HG03060 (cell line): ENCODE measurements at regions not wholly inside any gene's neighbourhood (a gene's known extent, or its start where the extent isn't known, plus 50 kb on each side); places are given as distances from the start of the nearest gene placed in this dataset.
"Not testable (repeated sequence)": the region's sequence is repeated elsewhere in the genome, so short reads cannot be mapped to it uniquely, and the experiment has no call there.

ENCODE experiments used
- ATAC-seq: cut with Tn5 transposase; IDR thresholded peaks from one replicate; pipeline ENCODE4 v1.9.1; 2021; ENCODE audit warnings: low read depth, moderate number of reproducible peaks; ENCODE audit not compliant: unreplicated experiment

DNA sequence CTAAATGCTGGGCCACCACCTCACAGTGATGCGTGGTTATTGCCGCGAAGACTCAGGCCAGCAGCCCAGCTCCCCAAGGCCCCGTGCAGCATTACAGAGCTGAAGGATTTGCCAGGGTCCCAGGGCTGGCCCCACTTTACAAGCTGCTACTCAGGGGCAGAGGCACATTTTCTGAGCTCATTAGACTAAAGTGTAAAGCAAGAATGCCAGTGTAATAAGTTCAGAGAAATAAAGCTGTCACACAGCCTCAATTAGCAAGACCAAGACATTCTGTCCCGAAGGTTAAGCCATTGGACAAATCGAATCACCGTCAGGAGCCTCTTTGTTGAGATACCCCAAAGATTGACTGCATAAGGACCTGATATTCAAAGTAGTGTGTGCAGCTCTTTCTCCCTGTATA lies 428.4 kb downstream of the EFNB2 start:
- ATAC-seq, result no peak

DNA sequence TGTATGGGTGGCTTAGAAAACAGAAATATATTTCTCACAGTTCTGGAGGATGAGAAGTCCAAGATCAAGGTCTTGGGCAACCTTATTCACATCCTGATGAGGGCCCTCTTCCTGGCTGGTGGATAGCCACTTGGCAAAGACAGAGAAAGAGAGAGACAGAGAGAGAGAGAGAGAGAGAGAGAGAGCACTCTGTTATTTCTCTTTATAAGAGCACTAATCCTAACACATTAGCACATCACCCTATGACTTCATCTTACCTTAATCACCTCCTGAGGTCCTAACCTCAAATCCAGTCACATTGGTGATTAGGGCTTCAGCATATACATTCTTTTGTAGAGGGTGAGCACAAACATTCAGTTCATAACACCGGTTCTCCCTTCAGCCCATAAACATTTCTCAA lies 430.3 kb downstream of the EFNB2 start:
- ATAC-seq, result no peak

DNA sequence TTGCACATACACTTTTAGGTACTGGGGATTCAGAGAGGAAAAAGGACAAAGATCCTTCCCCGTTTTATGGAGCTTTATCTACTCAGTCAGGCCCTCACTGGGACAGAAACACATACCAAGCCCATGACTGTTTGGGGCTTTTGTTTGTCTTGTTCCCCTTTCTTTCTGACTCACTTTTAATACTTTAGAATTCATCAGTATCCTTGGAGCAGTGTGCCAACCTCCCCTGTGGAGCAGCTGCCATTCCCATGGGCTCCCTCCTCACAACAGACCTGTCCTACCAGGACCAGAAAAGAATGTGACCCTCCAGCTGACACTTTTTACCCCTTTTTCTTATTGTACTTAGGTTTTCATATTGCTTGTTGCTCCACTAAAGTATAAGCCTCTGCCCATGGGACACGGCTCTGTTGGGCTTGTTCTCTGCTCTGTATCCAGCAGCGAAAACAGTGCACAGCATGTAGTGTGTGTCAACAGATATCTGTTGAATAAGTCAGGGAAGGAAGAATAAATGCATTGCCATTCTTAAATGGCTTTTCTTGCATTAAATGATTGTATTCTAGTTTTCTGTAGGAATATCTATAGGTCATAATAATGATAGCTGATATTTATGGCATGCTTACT lies 431.1 kb downstream of the EFNB2 start:
- no peak for ATAC-seq

DNA sequence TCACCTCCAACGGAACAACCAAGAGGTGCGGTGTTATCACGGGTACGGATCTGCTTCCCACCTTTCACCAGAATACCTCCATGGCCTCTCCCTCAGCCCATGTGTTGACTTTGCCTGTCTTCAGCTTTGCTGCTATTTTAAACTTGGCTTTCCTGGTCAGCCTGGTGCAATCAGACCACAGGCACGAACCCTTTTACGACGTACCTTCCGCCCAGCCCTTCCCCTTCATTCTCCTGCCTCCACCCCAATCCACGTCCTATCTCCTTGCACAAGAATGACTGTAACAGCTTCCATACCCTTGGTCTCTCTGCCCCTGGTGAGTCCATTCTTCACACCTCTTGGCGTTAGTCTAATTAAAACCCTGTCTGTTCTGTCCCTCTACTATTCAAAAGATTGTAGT lies 431.7 kb downstream of the EFNB2 start:
- ATAC-seq, result no peak

DNA sequence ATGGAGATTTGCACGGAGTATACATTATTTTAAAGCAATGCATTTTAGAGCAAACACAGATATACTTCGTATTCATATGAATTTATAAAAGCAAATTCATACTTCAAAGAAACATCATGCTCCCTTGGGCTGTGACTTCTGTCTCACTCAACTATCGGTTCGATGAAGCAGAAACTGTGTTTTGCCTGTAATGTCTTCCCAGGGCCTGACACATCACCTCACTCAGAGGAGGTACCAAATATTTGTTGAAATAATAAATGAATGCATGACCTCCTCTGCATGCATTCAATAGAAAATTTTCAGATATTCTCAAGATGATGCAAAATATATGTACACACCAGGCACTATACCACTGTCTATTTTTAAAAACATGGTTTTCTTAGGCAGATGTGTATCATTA lies 432.7 kb downstream of the EFNB2 start:
- ATAC-seq, result no peak

DNA sequence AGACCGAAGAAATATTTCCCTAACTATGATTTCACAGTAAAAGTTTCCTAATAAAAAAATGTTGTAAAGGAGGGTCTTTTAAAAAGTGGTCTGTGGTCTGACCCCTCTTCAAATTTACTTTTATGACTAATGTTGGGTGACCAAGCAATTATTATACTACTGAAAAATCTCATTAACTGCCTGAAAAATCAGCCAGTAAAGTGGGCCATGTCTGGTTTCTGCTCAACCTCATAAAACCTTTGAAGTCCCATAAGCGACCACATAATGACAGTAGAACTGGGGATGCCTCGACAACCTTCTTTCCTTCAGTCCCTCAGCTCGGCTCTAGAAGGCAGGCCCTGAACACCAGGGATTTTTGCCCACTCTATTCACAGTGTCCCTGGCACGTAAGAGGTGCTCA lies 434.3 kb downstream of the EFNB2 start:
- no peak for ATAC-seq

DNA sequence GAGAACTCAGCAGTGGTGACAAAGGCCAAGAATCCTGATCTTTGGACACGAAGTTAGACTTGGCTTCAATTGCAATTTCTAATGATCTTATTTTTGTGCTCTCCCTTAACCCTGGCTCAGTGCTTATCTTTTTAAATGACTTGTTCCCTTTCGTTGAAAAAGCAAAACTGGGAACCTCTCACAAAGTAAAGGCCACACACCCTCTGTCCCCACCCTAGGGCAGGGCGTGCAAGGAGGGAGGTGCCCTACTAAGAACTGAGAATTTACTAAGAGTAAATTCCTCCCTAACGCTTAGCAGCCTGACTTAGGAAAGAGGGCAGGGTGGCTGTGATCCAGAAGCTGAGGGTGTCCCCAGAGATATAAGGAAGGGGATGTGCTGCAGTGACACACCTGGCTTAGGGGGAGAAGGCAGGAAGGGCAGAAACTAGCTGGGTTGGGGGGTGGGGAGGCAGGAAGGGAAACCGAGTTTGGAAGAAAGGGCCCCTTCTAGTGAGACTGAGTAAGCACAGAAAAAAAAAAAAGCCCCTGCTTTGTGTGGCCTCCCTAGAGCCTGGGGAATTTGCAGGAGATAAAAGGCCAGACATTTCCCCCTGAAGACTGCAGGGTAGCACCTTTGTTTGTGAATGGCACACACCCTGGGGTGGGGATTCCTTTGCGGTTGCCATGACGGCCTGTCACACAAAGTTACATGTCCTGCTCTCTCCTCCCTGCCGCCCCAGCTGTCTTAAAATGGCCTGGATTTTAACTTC lies 435.1 kb downstream of the EFNB2 start:
- ATAC-seq, result no peak

DNA sequence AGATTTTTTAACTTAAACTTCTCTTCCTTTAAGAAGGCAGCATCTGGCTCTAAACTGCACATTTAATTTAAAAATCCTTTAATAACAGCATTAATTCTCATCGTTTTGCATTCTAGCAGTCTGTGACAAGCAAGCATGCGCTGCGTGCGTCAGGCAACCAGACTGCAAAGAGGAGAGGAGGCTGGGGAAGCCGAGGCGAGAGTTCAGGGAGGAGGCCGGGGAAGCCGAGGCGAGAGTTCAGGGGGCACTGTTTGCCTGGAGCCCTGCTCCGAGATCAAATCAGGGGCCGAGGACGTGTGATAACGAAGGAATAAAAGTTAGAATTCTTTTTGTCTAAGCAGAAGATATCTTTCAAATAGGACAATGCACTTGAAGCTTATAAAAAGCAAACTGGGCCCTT lies 435.7 kb downstream of the EFNB2 start:
- ATAC-seq, result no peak

DNA sequence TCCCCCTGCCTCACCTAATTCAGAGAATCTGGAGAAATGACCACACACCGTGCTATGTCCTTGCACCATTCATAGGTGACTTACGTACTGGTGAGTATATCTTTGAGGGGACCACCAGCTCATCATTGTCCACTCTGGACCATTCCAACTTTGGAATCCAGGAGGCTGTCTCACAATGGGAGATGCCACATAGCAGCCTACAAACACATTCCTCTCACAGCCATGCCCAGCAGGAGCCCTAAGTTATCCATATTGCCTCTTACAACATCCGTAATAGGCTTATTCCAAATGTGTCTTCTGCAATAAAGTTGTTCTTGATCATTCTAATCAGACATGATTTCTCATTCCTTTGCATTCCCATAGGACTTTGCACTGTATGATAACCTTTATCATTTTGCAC lies 436.7 kb downstream of the EFNB2 start:
- no peak for ATAC-seq

DNA sequence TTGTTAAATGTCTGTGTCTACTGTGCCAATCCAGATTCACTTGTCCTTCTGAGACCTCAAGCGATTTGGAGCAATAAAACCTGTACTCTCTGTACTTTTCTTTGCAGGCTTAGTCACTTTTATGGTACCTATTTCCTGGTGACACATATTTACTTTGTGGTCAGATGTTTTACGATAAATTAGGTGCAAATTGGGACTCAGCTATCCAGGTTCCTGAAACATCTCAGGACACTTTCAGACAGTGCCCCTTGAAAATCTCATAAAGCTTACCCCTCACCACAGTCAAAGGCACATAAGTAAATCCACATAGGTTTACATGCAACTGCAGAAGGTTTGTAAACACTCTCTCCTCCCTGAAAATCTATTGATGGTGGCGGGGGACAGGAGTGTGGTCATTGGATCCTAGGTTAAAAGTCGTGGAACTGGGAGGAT lies 438.8 kb downstream of the EFNB2 start:
- no peak for ATAC-seq

DNA sequence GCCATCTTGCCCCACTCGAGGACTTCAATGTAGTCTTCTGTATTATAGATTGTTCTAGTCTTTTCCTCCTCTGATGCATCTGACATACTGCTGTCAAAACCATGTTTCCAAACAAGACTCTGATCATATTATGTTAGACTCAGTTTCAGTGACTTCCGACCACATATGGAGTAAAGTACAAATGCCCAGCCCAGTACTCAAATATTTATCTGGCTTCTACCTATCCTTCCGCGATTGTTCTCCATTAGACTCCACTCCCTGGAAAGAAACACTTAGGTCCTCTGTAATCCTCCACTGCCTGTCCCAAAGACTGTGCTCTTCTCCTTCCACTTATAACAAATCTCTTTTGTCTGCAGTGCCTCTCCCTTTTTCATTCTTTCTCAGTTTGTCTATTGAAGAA lies 439.5 kb downstream of the EFNB2 start:
- ATAC-seq, result no peak

DNA sequence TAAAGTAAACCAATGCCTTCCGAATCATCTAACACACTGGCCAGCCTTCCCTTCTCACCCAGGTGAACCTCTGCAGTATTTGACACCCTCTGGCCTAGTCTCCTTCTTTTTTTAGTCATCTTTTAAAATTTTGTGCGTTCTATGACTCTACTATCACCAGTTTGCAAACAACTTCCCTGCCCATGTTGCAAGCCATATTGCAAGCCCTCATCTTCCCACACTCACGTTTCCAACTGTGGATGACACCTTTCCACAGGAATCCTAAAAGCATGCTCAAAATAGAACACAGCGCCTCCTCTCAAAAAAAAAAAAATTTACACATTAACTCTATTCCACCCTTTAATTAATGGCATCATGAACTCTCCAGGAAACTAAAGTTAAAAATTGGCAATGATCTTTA lies 440.1 kb downstream of the EFNB2 start:
- no peak for ATAC-seq

DNA sequence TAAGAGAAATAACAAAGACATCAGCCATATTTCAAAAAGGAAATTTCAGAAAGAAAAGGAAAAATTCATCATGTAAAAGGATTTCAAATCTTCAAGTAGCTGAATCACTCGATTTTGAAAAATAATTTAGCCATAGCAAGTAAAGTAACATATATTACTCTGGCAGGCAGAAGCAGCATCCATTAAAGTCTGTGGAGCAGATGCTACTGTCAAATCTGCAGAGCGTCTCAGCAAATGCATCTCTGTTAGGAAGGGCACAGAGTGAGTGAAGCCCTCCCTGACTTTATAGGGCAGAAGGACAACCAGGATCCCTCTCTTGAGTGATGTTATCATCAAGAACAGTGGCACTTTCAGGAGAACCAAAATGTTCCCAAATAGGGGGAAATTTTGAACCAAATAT lies 445.5 kb downstream of the EFNB2 start:
- no peak for ATAC-seq

DNA sequence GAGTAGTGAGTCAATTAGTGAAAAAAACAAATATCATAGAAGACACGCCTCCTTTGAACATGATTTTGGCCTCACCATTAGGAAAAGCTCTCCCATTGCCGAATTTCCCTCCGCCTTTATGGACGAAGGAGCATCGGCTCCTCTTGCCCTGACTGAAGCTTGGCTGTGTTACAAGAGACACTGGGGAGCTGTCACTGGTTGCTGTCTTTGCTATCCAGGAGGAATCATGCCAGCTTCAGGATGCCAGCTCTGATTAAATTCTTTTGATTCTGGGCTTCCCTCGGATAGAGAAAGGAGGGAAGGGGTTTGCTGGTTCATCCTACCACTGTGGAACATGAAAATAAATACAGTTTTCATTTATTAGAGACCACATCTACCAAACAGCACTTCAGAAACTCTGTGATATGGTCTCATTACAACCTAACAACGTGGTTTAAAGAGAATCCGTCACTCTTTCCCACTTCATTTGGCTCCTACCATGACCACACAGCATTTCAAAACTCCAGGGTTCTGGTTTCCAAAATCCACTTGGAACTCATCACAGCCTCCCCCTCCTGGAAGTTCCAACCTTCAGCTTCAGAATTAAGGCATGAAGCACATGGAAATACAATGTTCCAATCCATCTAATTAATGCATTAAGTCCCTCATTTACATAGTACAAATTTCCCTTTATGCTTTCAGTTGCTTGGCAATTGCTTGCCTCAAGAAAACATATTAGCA lies 446.0 kb downstream of the EFNB2 start:
- ATAC-seq, result no peak

DNA sequence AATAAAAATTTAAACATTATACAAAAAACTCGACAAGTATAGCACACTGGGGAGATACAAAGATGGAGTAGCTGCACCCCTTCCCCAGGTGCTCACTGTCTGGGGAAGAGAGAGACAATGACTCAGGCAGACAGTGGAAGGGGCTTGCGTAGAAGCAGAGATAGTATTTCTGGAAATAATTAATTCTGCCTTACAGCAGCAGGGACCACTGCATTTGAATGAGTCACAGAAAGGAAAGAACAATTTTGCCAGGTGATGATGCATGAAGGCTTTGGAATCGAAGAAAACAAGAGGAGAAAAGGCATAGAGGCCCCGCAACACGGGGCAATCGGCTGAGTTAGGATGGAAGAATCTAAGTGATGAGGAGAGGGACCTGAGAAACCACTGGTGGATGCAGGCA lies 447.4 kb downstream of the EFNB2 start:
- no peak for ATAC-seq

DNA sequence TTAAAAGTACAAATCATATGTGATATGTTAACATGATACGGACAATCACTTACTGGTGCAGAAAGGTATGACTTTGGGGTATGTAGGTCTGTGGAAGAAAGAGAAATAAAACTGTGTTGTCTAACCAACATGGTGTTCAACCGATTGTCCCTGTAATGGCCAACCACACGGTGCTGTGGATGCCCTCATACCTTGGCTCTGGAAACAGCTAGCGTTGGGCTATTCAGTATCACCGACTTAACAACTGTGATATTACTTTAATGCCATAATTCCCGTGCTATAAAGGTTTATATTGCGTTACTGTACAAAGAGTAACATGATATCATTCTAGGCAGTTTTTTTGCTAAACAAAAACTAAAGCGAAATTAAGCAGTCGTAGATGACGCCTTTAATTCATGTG lies 448.3 kb downstream of the EFNB2 start:
- no peak for ATAC-seq

DNA sequence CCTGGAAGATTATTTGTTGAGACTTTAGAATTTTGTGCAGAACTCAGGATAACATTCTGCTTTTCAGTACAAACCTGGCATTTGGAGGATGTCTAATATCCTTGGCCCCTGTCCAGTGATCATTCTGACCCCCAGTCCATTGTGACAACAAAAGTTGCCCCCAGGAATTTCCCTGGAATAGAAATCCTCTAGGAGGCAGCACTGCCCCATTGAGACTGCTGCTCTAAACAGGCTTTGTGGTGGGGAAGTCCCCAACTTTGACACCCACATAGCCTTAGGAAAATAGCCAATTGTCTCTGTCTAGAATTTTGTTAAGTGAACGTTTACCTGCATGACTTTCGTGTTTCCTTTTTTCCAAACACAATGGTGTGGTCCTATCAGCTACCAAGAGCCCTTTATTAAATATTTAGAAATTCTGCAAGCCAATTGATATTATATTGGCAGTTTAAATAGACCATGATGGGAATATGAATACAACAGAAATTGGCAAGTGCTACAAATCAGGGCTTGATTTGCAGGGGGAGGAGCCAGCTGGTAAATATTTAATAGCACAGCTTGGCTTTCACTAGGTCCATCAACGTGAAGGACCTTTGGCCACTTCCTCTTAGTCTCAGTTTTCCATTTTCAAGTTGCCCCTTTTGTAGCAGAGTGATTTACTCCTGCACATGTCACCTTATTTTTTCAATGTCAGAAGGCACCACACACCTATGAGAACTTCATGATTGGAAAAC lies 451.7 kb downstream of the EFNB2 start:
- no peak for ATAC-seq

DNA sequence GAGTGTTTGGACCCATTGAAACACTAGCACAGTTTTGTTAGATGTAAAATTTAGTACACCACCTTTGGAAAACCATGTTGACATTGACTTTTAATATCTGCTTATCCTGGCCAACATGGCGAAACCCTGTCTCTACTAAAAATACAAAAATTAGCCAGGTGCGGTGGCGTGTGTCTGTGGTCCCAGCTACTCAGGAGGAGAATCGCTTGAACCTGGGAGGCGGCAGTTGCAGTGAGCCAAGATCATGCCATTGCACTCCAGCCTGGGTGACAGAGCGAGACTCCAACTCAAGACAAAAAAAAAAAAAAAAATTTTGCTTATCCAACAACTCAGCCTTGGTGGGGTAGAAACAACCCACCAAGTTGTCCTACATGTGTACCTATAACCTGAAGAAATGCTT lies 454.2 kb downstream of the EFNB2 start:
- ATAC-seq, result not testable (repeated sequence)

DNA sequence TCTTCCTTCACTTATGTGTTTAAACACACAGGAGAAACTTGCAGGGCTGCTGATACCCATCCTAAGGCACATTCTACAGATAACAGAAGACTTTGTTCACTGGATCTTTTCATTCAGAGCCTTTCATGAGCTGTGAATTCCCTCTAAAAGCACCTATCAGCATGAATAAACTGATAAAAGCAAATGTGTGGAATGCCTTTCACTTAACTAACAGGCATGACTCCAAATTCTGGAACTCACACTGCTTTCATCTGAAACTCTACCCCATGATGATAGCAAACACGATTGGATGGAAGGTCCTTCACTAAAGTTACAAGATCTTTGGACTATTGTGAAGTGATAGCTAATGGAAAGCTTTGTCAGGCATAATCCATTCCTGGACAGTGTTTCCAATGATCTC lies 457.3 kb downstream of the EFNB2 start:
- no peak for ATAC-seq

DNA sequence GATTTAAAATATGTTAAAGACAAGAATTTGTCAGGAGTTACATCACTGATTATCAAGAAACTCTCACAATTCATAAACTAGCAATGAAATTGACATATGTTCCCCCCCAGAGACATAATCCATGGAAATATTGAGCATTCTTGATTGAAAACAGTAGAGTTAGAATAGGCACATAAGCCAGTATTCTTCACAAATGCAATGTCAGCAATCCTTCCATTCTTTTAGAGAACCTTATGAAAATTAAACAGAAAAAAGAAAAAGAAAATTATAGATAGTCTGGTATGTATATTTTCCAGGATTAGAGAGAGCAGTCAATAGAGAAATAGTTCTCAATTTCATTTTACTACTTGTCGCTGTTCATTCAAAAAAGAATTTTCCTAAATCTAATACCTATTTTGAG lies 458.4 kb downstream of the EFNB2 start:
- ATAC-seq, result no peak

DNA sequence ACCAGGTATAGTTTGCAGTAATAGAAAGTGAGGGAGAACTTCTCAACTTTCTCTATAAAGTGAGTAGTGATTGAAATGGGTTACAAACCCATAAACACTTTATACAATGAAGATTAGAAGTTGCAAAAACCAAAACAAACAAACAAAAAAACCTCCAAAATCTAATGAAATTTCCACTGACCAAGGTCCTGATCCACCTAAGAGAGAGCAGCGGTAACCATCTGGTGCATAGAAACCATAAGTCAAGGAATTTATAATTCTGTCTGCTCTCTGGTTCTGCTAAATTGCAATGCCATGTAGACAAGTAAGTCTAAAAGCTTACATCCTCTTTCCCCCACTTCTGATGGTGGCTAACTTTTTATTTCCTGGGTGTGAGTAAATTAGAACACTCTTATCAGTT lies 463.4 kb downstream of the EFNB2 start:
- no peak for ATAC-seq
